ENCODE measurements at regions not wholly inside any gene's neighbourhood (a gene's known extent, or its start where the extent isn't known, plus 50 kb on each side); places are given as distances from the start of the nearest gene placed in this dataset.

GRCh38 chr1:30477588-30477987 is 245.8 kb downstream of the MATN1 start:
- H3K9ac ChIP-seq (ENCODE audit: low read depth in 1 of 2, low read length in 2 of 2), result no peak overlapping the region
- WGBS, result 82% methylated on average over 8 of the region's 8 CpGs
- H3K4me3 ChIP-seq (ENCODE audit: low read depth in 1 of 3, low read length in 3 of 3), result no peak overlapping the region
- DNase-seq (ENCODE audit: low spot score), result no peak
- H3K27me3 ChIP-seq (ENCODE audit: control insufficient read depth in 4 of 4, insufficient read depth in 4 of 4, low read length in 3 of 4), result no peaks in the 10 kb centered on the region
- TF ChIP-seq ZBTB33 (IDR thresholded peaks at IDR 0.05) (no peak), REST (IDR thresholded peaks at IDR 0.05) (no peak), EGR1 (IDR thresholded peaks at IDR 0.05; ENCODE audit: low read depth in 2 of 2) (no peak), RXRA (IDR thresholded peaks at IDR 0.05) (no peak), FOXA1 (IDR thresholded peaks at IDR 0.05) (no peak), SP1 (IDR thresholded peaks at IDR 0.05) (no peak), MAX (IDR thresholded peaks at IDR 0.05) (no peak)
- H3K36me3 ChIP-seq (ENCODE audit: control insufficient read depth in 4 of 4, insufficient read depth in 3 of 4, low read depth in 1 of 4, low read length in 3 of 4), result no peaks in the 10 kb centered on the region
- no peak overlapping the region for H3K27ac ChIP-seq (ENCODE audit: low read depth in 1 of 2, low read length in 2 of 2)
- H3K4me1 ChIP-seq (ENCODE audit: control insufficient read depth in 4 of 4, insufficient read depth in 4 of 4, low read length in 3 of 4), result no peaks in the 10 kb centered on the region
- H3K9me3 ChIP-seq (ENCODE audit: control insufficient read depth in 4 of 4, low read length in 3 of 4), result peaks cover 0 to 6% (median 0%) of the 10 kb centered on the region in 4 donors

GRCh38 chr1:30476911-30477459 is 246.4 kb downstream of the MATN1 start:
- no peaks in the 10 kb centered on the region for H3K4me1 ChIP-seq (ENCODE audit: control insufficient read depth in 4 of 4, insufficient read depth in 4 of 4, low read length in 3 of 4)
- no peaks in the 10 kb centered on the region for H3K27me3 ChIP-seq (ENCODE audit: control insufficient read depth in 4 of 4, insufficient read depth in 4 of 4, low read length in 3 of 4)
- peaks cover 0 to 5% (median 0%) of the 10 kb centered on the region in 4 donors for H3K9me3 ChIP-seq (ENCODE audit: control insufficient read depth in 4 of 4, low read length in 3 of 4)
- TF ChIP-seq JUND (IDR thresholded peaks at IDR 0.05) (no peak), RXRA (IDR thresholded peaks at IDR 0.05) (no peak), NR2F2 (IDR thresholded peaks at IDR 0.05) (no peak), GABPA (IDR thresholded peaks at IDR 0.05 in 1 of 2, conservative IDR thresholded peaks at IDR 0.05 in 1 of 2) (no peak), ZBTB33 (IDR thresholded peaks at IDR 0.05) (no peak), YY1 (IDR thresholded peaks at IDR 0.05) (no peak), RAD21 (IDR thresholded peaks at IDR 0.05) (no peak), FOXA1 (IDR thresholded peaks at IDR 0.05) (no peak), MAX (IDR thresholded peaks at IDR 0.05) (no peak), SP1 (IDR thresholded peaks at IDR 0.05) (no peak), REST (IDR thresholded peaks at IDR 0.05) (no peak), FOXA2 (IDR thresholded peaks at IDR 0.05) (no peak), EGR1 (IDR thresholded peaks at IDR 0.05; ENCODE audit: low read depth in 2 of 2) (no peak), TAF1 (conservative IDR thresholded peaks at IDR 0.05) (no peak), ATF3 (IDR thresholded peaks at IDR 0.05) (no peak), HNF4A (conservative IDR thresholded peaks at IDR 0.05) (no peak), CTCF (IDR thresholded peaks at IDR 0.05; ENCODE audit: low read depth, low read length, missing input control) (no peak), HNF4G (IDR thresholded peaks at IDR 0.05) (no peak)
- WGBS, result 85% methylated on average over 8 of the region's 8 CpGs
- H3K36me3 ChIP-seq (ENCODE audit: control insufficient read depth in 4 of 4, insufficient read depth in 3 of 4, low read depth in 1 of 4, low read length in 3 of 4), result no peaks in the 10 kb centered on the region
- DNase-seq (ENCODE audit: low spot score), result no peak
- H3K4me3 ChIP-seq (ENCODE audit: low read depth in 1 of 3, low read length in 3 of 3), result no peak overlapping the region
- no peak overlapping the region for H3K27ac ChIP-seq (ENCODE audit: low read depth in 1 of 2, low read length in 2 of 2)
- H3K9ac ChIP-seq (ENCODE audit: low read depth in 1 of 2, low read length in 2 of 2), result no peak overlapping the region
